Vagina (tissue), 2 donors: ENCODE measurements at regions not wholly inside any gene's neighbourhood (a gene's known extent, or its start where the extent isn't known, plus 50 kb on each side); places are given as distances from the start of the nearest gene placed in this dataset.

ENCODE experiments used
- CTCF ChIP-seq, 3 experiments: fragments of 450-650 bp in 2 of 3; fragments of 200-600 bp in 1 of 3; sonication (generic) in 1 of 3; IDR thresholded peaks; one replicate each; pipeline ENCODE4 v1.5.1; 2017 to 2019; ENCODE audit warnings: antibody characterized with exemption in 3 of 3, mild to moderate bottlenecking in 2 of 3, moderate library complexity in 2 of 3
- POLR2A ChIP-seq, 2 donors: fragments of 450-650 bp; IDR thresholded peaks; one replicate each; pipeline ENCODE4 v1.6.1; 2017; ENCODE audit warnings: antibody characterized with exemption in 2 of 2, mild to moderate bottlenecking in 2 of 2, moderate library complexity in 2 of 2
- POLR2AphosphoS5 ChIP-seq, 2 donors: sonication (generic); formaldehyde crosslinking; IDR thresholded peaks; one replicate each; pipeline ENCODE4 v1.9.0; 2017; ENCODE audit warnings: antibody characterized with exemption in 2 of 2, mild to moderate bottlenecking in 2 of 2, low read depth in 1 of 2; ENCODE audit not compliant: insufficient read depth in 1 of 2

- no peak for TF ChIP-seq CTCF (IDR thresholded peaks at IDR 0.05)
- TF ChIP-seq POLR2A (IDR thresholded peaks at IDR 0.05): no peak
- TF ChIP-seq POLR2AphosphoS5 (IDR thresholded peaks at IDR 0.05; ENCODE audit: insufficient read depth in 1 of 2, low read depth in 1 of 2): no peak
These were observed 76.0 kb downstream of the SPIN4 start for GRCh38 chrX:63275127-63275526.
